Upper lobe of left lung (tissue), 6 donors: ENCODE measurements at regions not wholly inside any gene's neighbourhood (a gene's known extent, or its start where the extent isn't known, plus 50 kb on each side); places are given as distances from the start of the nearest gene placed in this dataset.
A peak's percentile ranks its signal among the peaks of the same experiment; 100 is the strongest.

Experiments
- ATAC-seq, 2 donors: fragments of 200-7000 bp; cut with Tn5 transposase; one replicate each; pipeline ENCODE4 v1.9.1; 2022; ENCODE audit warnings: mild to moderate bottlenecking in 2 of 2, moderate library complexity in 2 of 2; ENCODE audit not compliant: low FRiP score in 2 of 2
- DNase-seq, 2 donors: peaks; one replicate each; pipeline ENCODE4 v3.0.0-alpha.2; 2019 to 2020
- H3K27ac ChIP-seq, 4 donors: fragments of 200-600 bp; sonication (generic); one replicate each; pipeline ENCODE4 v1.5.1; 2016 to 2019
- H3K27me3 ChIP-seq, 4 donors: fragments of 200-600 bp; sonication (generic); one replicate each; pipeline ENCODE4 v1.5.1; 2017 to 2019
- H3K36me3 ChIP-seq, 4 donors: fragments of 200-600 bp; sonication (generic); one replicate each; pipeline ENCODE4 v1.5.1; 2016 to 2019
- H3K4me1 ChIP-seq, 4 donors: fragments of 200-600 bp; sonication (generic); one replicate each; pipeline ENCODE4 v1.5.1; 2018 to 2019
- H3K4me3 ChIP-seq, 4 donors: fragments of 200-600 bp; sonication (generic); one replicate each; pipeline ENCODE4 v1.5.1; 2017 to 2019; ENCODE audit warnings: mild to moderate bottlenecking in 2 of 4, moderate library complexity in 1 of 4
- H3K9me3 ChIP-seq, 4 donors: fragments of 200-600 bp; sonication (generic); one replicate each; pipeline ENCODE4 v1.5.1; 2018 to 2019
- CTCF ChIP-seq, 6 experiments: fragments of 450-650 bp in 4 of 6; fragments of 200-600 bp in 2 of 6; sonication (generic) in 2 of 6; IDR thresholded peaks; one replicate each; pipeline ENCODE4 v1.5.1; 2016 to 2019; ENCODE audit warnings: antibody characterized with exemption in 6 of 6
- EP300 ChIP-seq, 4 donors: sonication (generic); formaldehyde crosslinking; IDR thresholded peaks; one replicate each; pipeline ENCODE4 v1.5.1; 2017; ENCODE audit warnings: antibody characterized with exemption in 4 of 4, control low read depth in 2 of 4
- POLR2A ChIP-seq, 4 donors: fragments of 450-650 bp; IDR thresholded peaks; one replicate each; pipeline ENCODE4 v1.5.1; 2016 to 2017; ENCODE audit warnings: antibody characterized with exemption in 4 of 4, mild to moderate bottlenecking in 2 of 4
- POLR2AphosphoS5 ChIP-seq, 2 donors: sonication (generic); formaldehyde crosslinking; IDR thresholded peaks; one replicate each; pipeline ENCODE4 v1.5.1; 2017; ENCODE audit warnings: antibody characterized with exemption in 2 of 2
- WGBS, 2 donors: methylation state at CpG; one replicate each; pipeline ENCODE4 v1.1.5; 2017 to 2018; 5-methylcytosine and 5-hydroxymethylcytosine counted together
- donor health status: DM: no; HTN: no; CAD: no; lungs with moderate emphysema.
- donor health status: DM: no; HTN: yes; CAD: no; lungs with severe emphysema.

DNA sequence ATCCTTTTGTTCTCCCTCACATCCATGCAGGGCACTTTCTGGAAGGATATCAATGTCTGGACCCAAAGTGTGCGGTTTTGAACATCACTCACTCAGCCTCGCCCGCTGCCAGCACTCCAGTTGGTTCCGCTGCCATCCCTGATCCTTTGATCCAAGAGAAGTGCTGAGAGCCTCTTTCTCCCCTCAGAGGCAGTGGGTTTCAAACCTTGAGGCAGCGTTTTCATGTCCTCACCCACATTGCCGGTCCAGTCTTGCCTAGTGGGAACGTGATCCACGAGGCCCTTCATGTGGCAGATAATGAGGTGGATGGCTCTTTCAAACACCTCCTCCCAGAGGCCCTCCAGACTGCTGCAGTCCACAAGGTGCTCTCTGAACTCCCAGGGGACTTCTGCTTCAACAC is 122.2 kb downstream of the ACTL8 start:
- H3K27me3 ChIP-seq: no peaks in the 10 kb centered on the region
- no peaks in the 10 kb centered on the region for H3K9me3 ChIP-seq
- H3K27ac ChIP-seq: no peak overlapping the region
- H3K4me1 ChIP-seq: no peaks in the 10 kb centered on the region
- no peak for TF ChIP-seq POLR2AphosphoS5 (IDR thresholded peaks at IDR 0.05)
- no peak for TF ChIP-seq CTCF (IDR thresholded peaks at IDR 0.05)
- no peak for TF ChIP-seq EP300 (IDR thresholded peaks at IDR 0.05)
- no peaks in the 10 kb centered on the region for H3K36me3 ChIP-seq
- DNase-seq (no peak), ATAC-seq (no peak)
- 61 to 73% methylated on average over 7 to 8 of the region's 8 CpGs for WGBS, 2 donors
- H3K4me3 ChIP-seq: no peak overlapping the region

DNA sequence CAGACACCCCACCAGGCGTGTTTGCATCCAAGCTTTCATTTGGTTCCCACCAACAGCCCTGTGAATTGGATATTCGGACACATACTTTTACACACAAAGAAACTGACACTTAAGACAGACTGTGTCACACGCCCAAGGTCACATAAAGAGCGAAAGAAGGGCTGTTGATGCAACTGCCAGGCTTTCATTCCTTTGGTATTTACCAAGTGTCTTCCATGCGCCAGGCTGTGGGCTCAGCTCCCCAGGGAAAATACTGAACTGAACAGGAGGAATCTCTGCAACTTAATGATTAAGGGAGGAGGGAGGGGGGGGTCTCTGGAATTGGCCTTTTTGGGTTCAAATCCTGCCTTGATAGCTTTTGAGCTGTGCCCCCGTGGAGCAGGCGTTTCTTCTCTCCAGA is 122.8 kb downstream of the ACTL8 start:
- no peak for ATAC-seq
- no peak for TF ChIP-seq CTCF (IDR thresholded peaks at IDR 0.05)
- TF ChIP-seq EP300 (IDR thresholded peaks at IDR 0.05): no peak
- TF ChIP-seq POLR2AphosphoS5 (IDR thresholded peaks at IDR 0.05): no peak
- TF ChIP-seq POLR2A (IDR thresholded peaks at IDR 0.05): no peak
- no peaks in the 10 kb centered on the region for H3K4me1 ChIP-seq
- H3K27ac ChIP-seq: no peak overlapping the region
- H3K36me3 ChIP-seq: no peaks in the 10 kb centered on the region
- no peak for DNase-seq
- no peak overlapping the region for H3K4me3 ChIP-seq
- WGBS, 2 donors: 73 to 77% methylated on average over 7 of the region's 7 CpGs
- H3K9me3 ChIP-seq: no peaks in the 10 kb centered on the region
- no peaks in the 10 kb centered on the region for H3K27me3 ChIP-seq

- WGBS, 2 donors: 59 to 80% methylated on average over 2 to 3 of the region's 3 CpGs
- DNase-seq (no peak), ATAC-seq (peak in 1 of 2 donors; percentile 60)
- H3K4me3 ChIP-seq: no peak overlapping the region
- no peak overlapping the region for H3K27ac ChIP-seq
- no peaks in the 10 kb centered on the region for H3K27me3 ChIP-seq
- H3K36me3 ChIP-seq: no peaks in the 10 kb centered on the region
- H3K4me1 ChIP-seq: no peaks in the 10 kb centered on the region
- no peaks in the 10 kb centered on the region for H3K9me3 ChIP-seq
- TF ChIP-seq POLR2AphosphoS5 (IDR thresholded peaks at IDR 0.05) (no peak), CTCF (IDR thresholded peaks at IDR 0.05) (no peak), POLR2A (IDR thresholded peaks at IDR 0.05) (no peak), EP300 (IDR thresholded peaks at IDR 0.05) (no peak)
Measured at GRCh38 chr1:17878837-17879236, 123.7 kb downstream of the ACTL8 start.

GRCh38 chr1:17880449-17880848 is 125.3 kb downstream of the ACTL8 start:
- ATAC-seq: no peak
- Histone ChIP-seq H3K9me3 (no peaks in the 10 kb centered on the region), H3K4me3 (no peak overlapping the region), H3K27ac (no peak overlapping the region), H3K27me3 (no peaks in the 10 kb centered on the region), H3K36me3 (no peaks in the 10 kb centered on the region), H3K4me1 (no peaks in the 10 kb centered on the region)
- DNase-seq: no peak
- no peak for TF ChIP-seq POLR2A (IDR thresholded peaks at IDR 0.05)
- no peak for TF ChIP-seq POLR2AphosphoS5 (IDR thresholded peaks at IDR 0.05)
- TF ChIP-seq CTCF (IDR thresholded peaks at IDR 0.05): no peak
- no peak for TF ChIP-seq EP300 (IDR thresholded peaks at IDR 0.05)
- WGBS, 2 donors: 80 to 85% methylated on average over 9 to 10 of the region's 10 CpGs

DNA sequence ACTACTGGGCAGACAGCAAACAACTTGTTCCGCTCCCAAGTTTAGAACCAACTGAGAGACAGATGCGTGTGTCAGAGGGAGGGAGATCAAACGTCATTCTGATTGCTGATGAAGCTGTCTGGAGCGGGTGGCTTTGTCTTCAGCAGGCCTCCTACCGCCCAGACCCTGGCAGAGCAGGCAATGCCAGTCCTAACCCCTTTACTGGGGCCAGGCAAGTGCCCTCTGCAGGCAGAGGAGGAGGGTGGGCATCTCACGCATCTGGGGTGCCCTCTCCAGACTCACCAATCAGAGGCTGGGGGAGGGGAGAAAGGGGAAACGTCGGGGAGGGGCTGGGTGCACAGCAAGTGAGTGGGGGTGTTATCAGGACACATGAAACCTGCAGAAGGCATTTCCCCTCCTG is 126.6 kb downstream of the ACTL8 start:
- TF ChIP-seq CTCF (IDR thresholded peaks at IDR 0.05) (no peak), POLR2AphosphoS5 (IDR thresholded peaks at IDR 0.05) (no peak), EP300 (IDR thresholded peaks at IDR 0.05) (no peak), POLR2A (IDR thresholded peaks at IDR 0.05) (no peak)
- Histone ChIP-seq H3K4me3 (no peak overlapping the region), H3K4me1 (no peaks in the 10 kb centered on the region), H3K27ac (no peak overlapping the region), H3K9me3 (no peaks in the 10 kb centered on the region), H3K27me3 (no peaks in the 10 kb centered on the region), H3K36me3 (no peaks in the 10 kb centered on the region)
- WGBS, 2 donors: 11 to 31% methylated on average over 8 of the region's 8 CpGs
- ATAC-seq: no peak
- no peak for DNase-seq
